HCT116 (cell line): ENCODE measurements at regions not wholly inside any gene's neighbourhood (a gene's known extent, or its start where the extent isn't known, plus 50 kb on each side); places are given as distances from the start of the nearest gene placed in this dataset.
"Not testable (repeated sequence)": the region's sequence is repeated elsewhere in the genome, so short reads cannot be mapped to it uniquely, and the experiment has no call there.

Source experiments
- ATAC-seq: fragments of 200-7000 bp; cut with Tn5 transposase; 2 replicates; pipeline ENCODE4 v1.9.1; 2020; ENCODE audit warnings: mild to moderate bottlenecking, moderate library complexity
- BruUV-seq: library from RNA; stranded (reverse); fragments of 400-500 nt; replicated peaks from 2 replicates; lab custom pipeline; 2021; lab: Mats Ljungman, UMichigan
- CTCF ChIA-PET: fragments of 300-600 bp; sonication (Branson Sonifier 250); formaldehyde crosslinking; loops from one replicate; lab custom pipeline; 2021; ENCODE audit warnings: antibody characterized with exemption; lab: Charles Lee
- POLR2A ChIA-PET: fragments of 300-600, 350-600 bp; sonication (Branson Sonifier 250); formaldehyde crosslinking; loops from one replicate; lab custom pipeline; 2021; ENCODE audit warnings: antibody characterized with exemption; lab: Charles Lee
- RAD21 ChIA-PET, 2 experiments: fragments of 300-600 bp; sonication (Branson Sonifier 250); formaldehyde crosslinking; loops; one replicate each; lab custom pipeline; 2023; ENCODE audit warnings: low total read pairs in 2 of 2; ENCODE audit not compliant: uncharacterized antibody in 2 of 2, unreplicated experiment in 2 of 2, low non-redundant PET in 1 of 2; lab: Charles Lee
- DNase-seq: peaks from one replicate; pipeline ENCODE4 v3.0.0-alpha.2; 2010; ENCODE audit warnings: low read depth, low spot score
- H2AFZ ChIP-seq: fragments of 200-600 bp; shearing (Covaris generic), sonication (generic); 2 replicates; pipeline ENCODE4 v1.6.1; 2017; ENCODE audit warnings: low read depth, mixed run types, mixed read lengths, antibody characterized with exemption, low read length; ENCODE audit not compliant: poor library complexity, severe bottlenecking
- H3K27ac ChIP-seq: 2 replicates; pipeline ENCODE4 v1.5.1; 2012; ENCODE audit warnings: low read depth, low read length
- H3K27me3 ChIP-seq: fragments of 200-600 bp; sonication (generic); 2 replicates; pipeline ENCODE4 v1.6.1; 2016; ENCODE audit warnings: mixed run types, low read length, mixed read lengths; ENCODE audit not compliant: insufficient read depth
- H3K36me3 ChIP-seq, 2 experiments: fragments of 200-500 bp in 1 of 2; fragments of 200-600 bp in 1 of 2; sonication (Bioruptor generic) in 1 of 2; sonication (generic) in 1 of 2; 2 replicates each; pipeline versions ENCODE4 v1.5.1 to v1.6.1; 2014 to 2016; ENCODE audit warnings: low read length in 2 of 2, inconsistent platforms in 1 of 2, mixed read lengths in 1 of 2, mixed run types in 1 of 2; ENCODE audit not compliant: insufficient read depth in 2 of 2, control insufficient read depth in 1 of 2
- H3K4me1 ChIP-seq, 2 experiments: fragments of 200-600 bp in 1 of 2; sonication (generic) in 1 of 2; 2 replicates each; pipeline versions ENCODE4 v1.5.1 to v1.6.1; 2012 to 2017; ENCODE audit warnings: low read length in 2 of 2, inconsistent platforms in 1 of 2, mild to moderate bottlenecking in 1 of 2, mixed read lengths in 1 of 2, mixed run types in 1 of 2, moderate library complexity in 1 of 2; ENCODE audit not compliant: insufficient read depth in 2 of 2, control insufficient read depth in 1 of 2
- H3K4me2 ChIP-seq: fragments of 200-600 bp; sonication (generic); 2 replicates; pipeline ENCODE4 v1.6.1; 2017; ENCODE audit warnings: mixed run types, low read length, mixed read lengths
- H3K4me3 ChIP-seq, 2 experiments: fragments of 200-600 bp in 1 of 2; sonication (generic) in 1 of 2; replicated peaks in 1 of 2; 2 replicates each; pipeline ENCODE4 v1.5.1; 2011 to 2016; ENCODE audit warnings: low read length in 2 of 2, control low read depth in 1 of 2, low read depth in 1 of 2, mild to moderate bottlenecking in 1 of 2, mixed read lengths in 1 of 2, mixed run types in 1 of 2
- H3K79me2 ChIP-seq: fragments of 200-600 bp; sonication (generic); 2 replicates; pipeline ENCODE4 v1.6.1; 2017; ENCODE audit warnings: mild to moderate bottlenecking, mixed run types, low read length, moderate library complexity, mixed read lengths; ENCODE audit not compliant: insufficient read depth
- H3K9ac ChIP-seq: fragments of 200-600 bp; sonication (generic); 2 replicates; pipeline ENCODE4 v1.6.1; 2016; ENCODE audit warnings: low read length, mixed read lengths
- H3K9me2 ChIP-seq: fragments of 200-600 bp; sonication (generic), shearing (Covaris generic); 2 replicates; pipeline ENCODE4 v1.6.1; 2017; ENCODE audit warnings: mixed run types, mild to moderate bottlenecking, moderate library complexity; ENCODE audit not compliant: insufficient read depth
- H3K9me3 ChIP-seq, 2 experiments: fragments of 200-500 bp in 1 of 2; fragments of 200-600 bp in 1 of 2; sonication (Bioruptor generic) in 1 of 2; sonication (generic) in 1 of 2; 2 replicates each; pipeline ENCODE4 v1.6.1; 2014 to 2017; ENCODE audit warnings: low read length in 2 of 2, mixed read lengths in 2 of 2, inconsistent platforms in 1 of 2, low read depth in 1 of 2, mild to moderate bottlenecking in 1 of 2, mixed run types in 1 of 2, moderate library complexity in 1 of 2; ENCODE audit not compliant: control insufficient read depth in 1 of 2, insufficient read depth in 1 of 2
- H4K20me1 ChIP-seq: fragments of 200-600 bp; sonication (generic), shearing (Covaris generic); 2 replicates; pipeline ENCODE4 v1.6.1; 2017; ENCODE audit warnings: mixed run types, mild to moderate bottlenecking, moderate library complexity; ENCODE audit not compliant: insufficient read depth
- CBX3 ChIP-seq: IDR thresholded peaks from 2 replicates; pipeline ENCODE4 v1.6.1; 2012; ENCODE audit warnings: low read depth
- EGR1 ChIP-seq: IDR thresholded peaks from 2 replicates; pipeline ENCODE4 v1.6.1; 2012; ENCODE audit warnings: low read depth
- ELF1 ChIP-seq: IDR thresholded peaks from 2 replicates; pipeline ENCODE4 v1.6.1; 2012; ENCODE audit warnings: low read depth, borderline replicate concordance
- EZH2 ChIP-seq: fragments of 200-600 bp; sonication (generic); IDR thresholded peaks from 2 replicates; pipeline ENCODE4 v1.6.1; 2017; ENCODE audit warnings: antibody characterized with exemption, mixed run types
- JUND ChIP-seq: IDR thresholded peaks from 2 replicates; pipeline ENCODE4 v1.6.1; 2012
- MAX ChIP-seq: IDR thresholded peaks from 2 replicates; pipeline ENCODE4 v1.6.1; 2012
- POLR2A ChIP-seq: IDR thresholded peaks from 2 replicates; pipeline ENCODE4 v1.7.0; 2011; ENCODE audit warnings: borderline replicate concordance; ENCODE audit not compliant: insufficient read depth, insufficient read length; ENCODE audit errors: extremely low read depth
- POLR2AphosphoS5 ChIP-seq: IDR thresholded peaks from 2 replicates; pipeline ENCODE4 v1.6.1; 2011; ENCODE audit warnings: mild to moderate bottlenecking, low read depth, low read length, moderate library complexity
- SIN3A ChIP-seq: IDR thresholded peaks from 2 replicates; pipeline ENCODE4 v1.6.1; 2012; ENCODE audit warnings: low read depth
- SP1 ChIP-seq: IDR thresholded peaks from 2 replicates; pipeline ENCODE4 v1.6.1; 2012; ENCODE audit warnings: low read depth
- SRF ChIP-seq: IDR thresholded peaks from 2 replicates; pipeline ENCODE4 v1.6.1; 2012; ENCODE audit warnings: low read depth
- TCF7L2 ChIP-seq: IDR thresholded peaks from 2 replicates; pipeline ENCODE4 v1.7.0; 2011; ENCODE audit warnings: borderline replicate concordance, inconsistent platforms; ENCODE audit not compliant: insufficient read depth, insufficient read length; ENCODE audit errors: extremely low read depth
- YY1 ChIP-seq: IDR thresholded peaks from 2 replicates; pipeline ENCODE4 v1.6.1; 2011; ENCODE audit warnings: low read length, low read depth, moderate library complexity, mild to moderate bottlenecking; ENCODE audit not compliant: insufficient replicate concordance; ENCODE audit errors: extremely low read depth
- ZFX ChIP-seq: fragments of 450-650 bp; IDR thresholded peaks from 2 replicates; pipeline ENCODE4 v1.6.1; 2017
- ZNF274 ChIP-seq: fragments of 200-500 bp; sonication (Bioruptor generic); IDR thresholded peaks from 2 replicates; pipeline ENCODE4 v1.6.1; 2014; ENCODE audit warnings: mild to moderate bottlenecking, low read depth, low read length, inconsistent platforms
- intact Hi-C: fragments of 100-400 bp; cut with micrococcal nuclease; formaldehyde crosslinking; loops from 2 replicates; pipeline ENCODE4 v1.10.0; 2022
- TF ChIP-seq, protein P1 (sequence below): IDR thresholded peaks from 2 replicates; pipeline ENCODE4 v1.6.1; 2011; ENCODE audit warnings: mild to moderate bottlenecking, low read length, moderate library complexity; ENCODE audit not compliant: insufficient replicate concordance; ENCODE audit errors: extremely low read depth

- intact Hi-C loops = no loop called here
- Histone ChIP-seq H4K20me1 (no peaks in the 10 kb centered on the region), H3K79me2 (no peaks in the 10 kb centered on the region), H3K9me2 (no peaks in the 10 kb centered on the region), H3K27ac (no peak overlapping the region), H2AFZ (no peak overlapping the region), H3K4me3 (no peak overlapping the region), H3K4me1 (no peaks in the 10 kb centered on the region), H3K4me2 (no peak overlapping the region), H3K9ac (no peak overlapping the region), H3K27me3 (no peaks in the 10 kb centered on the region), H3K9me3 (no peaks in the 10 kb centered on the region), H3K36me3 (no peaks in the 10 kb centered on the region)
- no TSS peak for BruUV-seq
- POLR2A ChIA-PET = no interaction called here
- ATAC-seq = no peak
- TF ChIP-seq ZFX = no peak
- TF ChIP-seq TCF7L2 = no peak
- TF ChIP-seq, protein P1, sequence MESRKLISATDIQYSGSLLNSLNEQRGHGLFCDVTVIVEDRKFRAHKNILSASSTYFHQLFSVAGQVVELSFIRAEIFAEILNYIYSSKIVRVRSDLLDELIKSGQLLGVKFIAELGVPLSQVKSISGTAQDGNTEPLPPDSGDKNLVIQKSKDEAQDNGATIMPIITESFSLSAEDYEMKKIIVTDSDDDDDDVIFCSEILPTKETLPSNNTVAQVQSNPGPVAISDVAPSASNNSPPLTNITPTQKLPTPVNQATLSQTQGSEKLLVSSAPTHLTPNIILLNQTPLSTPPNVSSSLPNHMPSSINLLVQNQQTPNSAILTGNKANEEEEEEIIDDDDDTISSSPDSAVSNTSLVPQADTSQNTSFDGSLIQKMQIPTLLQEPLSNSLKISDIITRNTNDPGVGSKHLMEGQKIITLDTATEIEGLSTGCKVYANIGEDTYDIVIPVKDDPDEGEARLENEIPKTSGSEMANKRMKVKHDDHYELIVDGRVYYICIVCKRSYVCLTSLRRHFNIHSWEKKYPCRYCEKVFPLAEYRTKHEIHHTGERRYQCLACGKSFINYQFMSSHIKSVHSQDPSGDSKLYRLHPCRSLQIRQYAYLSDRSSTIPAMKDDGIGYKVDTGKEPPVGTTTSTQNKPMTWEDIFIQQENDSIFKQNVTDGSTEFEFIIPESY = no peak
- TF ChIP-seq MAX = no peak
- TF ChIP-seq SIN3A = no peak
- TF ChIP-seq SRF = no peak
- no peak for TF ChIP-seq YY1
- TF ChIP-seq ZNF274 = no peak
- no peak for TF ChIP-seq EGR1
- TF ChIP-seq SP1 = no peak
- no peak for TF ChIP-seq JUND
- no peak for TF ChIP-seq CBX3
- TF ChIP-seq POLR2AphosphoS5 = no peak
- TF ChIP-seq ELF1 = no peak
- TF ChIP-seq EZH2 = no peak
- TF ChIP-seq POLR2A = no peak
- CTCF ChIA-PET = no interaction called here
- no peak for DNase-seq
- RAD21 ChIA-PET = no interaction called here
These were observed 240.2 kb downstream of the BUB3 start for GRCh38 chr10:123394382-123394781.

- POLR2A ChIA-PET, H3K9me3 ChIP-seq, H3K27me3 ChIP-seq, H3K9ac ChIP-seq, H3K9me2 ChIP-seq, H3K4me2 ChIP-seq, CTCF ChIA-PET, DNase-seq, H3K4me1 ChIP-seq, H3K27ac ChIP-seq, H4K20me1 ChIP-seq, RAD21 ChIA-PET, ATAC-seq, H2AFZ ChIP-seq, H3K79me2 ChIP-seq, H3K4me3 ChIP-seq, H3K36me3 ChIP-seq, intact Hi-C loops, BruUV-seq: not testable (repeated sequence)
These were observed 241.0 kb downstream of the BUB3 start for GRCh38 chr10:123395234-123395633.
